ENCODE measurements at regions not wholly inside any gene's neighbourhood (a gene's known extent, or its start where the extent isn't known, plus 50 kb on each side); places are given as distances from the start of the nearest gene placed in this dataset.

DNA sequence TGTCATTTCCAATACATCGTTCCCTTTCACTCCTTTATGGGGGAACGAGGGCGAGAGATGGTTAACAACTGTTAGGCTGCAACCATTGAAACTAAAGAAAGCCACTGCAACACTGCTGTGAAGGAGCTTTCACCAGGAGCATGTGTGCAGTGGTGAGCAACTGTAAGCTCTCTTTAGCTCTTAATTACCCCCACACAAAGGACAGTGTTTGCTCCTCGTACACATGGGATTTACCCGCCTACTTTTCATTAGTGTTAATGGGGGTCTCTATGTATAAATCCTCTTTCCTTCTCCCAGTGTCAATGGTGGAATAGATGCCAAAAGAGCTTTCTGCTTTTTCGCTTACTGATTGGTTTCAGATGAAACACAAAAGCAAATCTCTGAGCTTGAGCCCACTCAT is 343.1 kb downstream of the FLRT2 start:
- H3K9me3 ChIP-seq (replicated peaks; ENCODE audit: control insufficient read depth, insufficient read depth, low read length) = no peaks in the 10 kb centered on the region
- no peak overlapping the region for H3K4me2 ChIP-seq (ENCODE audit: insufficient read depth, low read length)
- DNase-seq (ENCODE audit: low read depth, low spot score) (no peak), FAIRE-seq (no peak)
- no peaks in the 10 kb centered on the region for H3K9me1 ChIP-seq (replicated peaks; ENCODE audit: control insufficient read depth, extremely low read depth, insufficient read depth, low read length)
- no peak overlapping the region for H3K27ac ChIP-seq (ENCODE audit: insufficient read depth, low read depth, low read length)
- H3K4me3 ChIP-seq (replicated peaks in 1 of 3; ENCODE audit: insufficient read depth in 1 of 3, low read depth in 1 of 3, low read length in 3 of 3) = no peak overlapping the region
- POLR2A ChIA-PET = no interaction called here
- no peaks in the 10 kb centered on the region for H3K36me3 ChIP-seq (ENCODE audit: control insufficient read depth in 2 of 2, extremely low read depth in 1 of 2, insufficient read depth in 2 of 2, low read length in 2 of 2)
- no peak overlapping the region for H2AFZ ChIP-seq (ENCODE audit: low read depth, low read length)
- intact Hi-C loops (cut with micrococcal nuclease) (no loop called here), dilution Hi-C loops (cut with MboI; ENCODE audit: extremely low pct_ligation_motif_present, low sequenced_read_pairs) (no loop called here)
- TF ChIP-seq, protein P1, sequence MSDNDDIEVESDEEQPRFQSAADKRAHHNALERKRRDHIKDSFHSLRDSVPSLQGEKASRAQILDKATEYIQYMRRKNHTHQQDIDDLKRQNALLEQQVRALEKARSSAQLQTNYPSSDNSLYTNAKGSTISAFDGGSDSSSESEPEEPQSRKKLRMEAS (IDR thresholded peaks at IDR 0.05; ENCODE audit: insufficient read depth, insufficient read length) = no peak
- TF ChIP-seq GATA2 (IDR thresholded peaks at IDR 0.05; ENCODE audit: insufficient read depth, insufficient read length, low read depth, low read length) (no peak), JUN (IDR thresholded peaks at IDR 0.05; ENCODE audit: borderline replicate concordance, insufficient read depth, insufficient read length, low read depth) (no peak), MYC (IDR thresholded peaks at IDR 0.05; ENCODE audit: low read depth, low read length) (no peak), POLR2AphosphoS5 (IDR thresholded peaks at IDR 0.05; ENCODE audit: insufficient read depth, low read depth, low read length) (no peak), POLR2A (IDR thresholded peaks at IDR 0.05; ENCODE audit: low read depth, low read length) (no peak), EZH2 (IDR thresholded peaks at IDR 0.05; ENCODE audit: borderline replicate concordance, low read depth, low read length, severe bottlenecking) (no peak), FOS (IDR thresholded peaks at IDR 0.05; ENCODE audit: borderline replicate concordance, insufficient read depth, low read length) (no peak)
- TF ChIP-seq, protein P2, sequence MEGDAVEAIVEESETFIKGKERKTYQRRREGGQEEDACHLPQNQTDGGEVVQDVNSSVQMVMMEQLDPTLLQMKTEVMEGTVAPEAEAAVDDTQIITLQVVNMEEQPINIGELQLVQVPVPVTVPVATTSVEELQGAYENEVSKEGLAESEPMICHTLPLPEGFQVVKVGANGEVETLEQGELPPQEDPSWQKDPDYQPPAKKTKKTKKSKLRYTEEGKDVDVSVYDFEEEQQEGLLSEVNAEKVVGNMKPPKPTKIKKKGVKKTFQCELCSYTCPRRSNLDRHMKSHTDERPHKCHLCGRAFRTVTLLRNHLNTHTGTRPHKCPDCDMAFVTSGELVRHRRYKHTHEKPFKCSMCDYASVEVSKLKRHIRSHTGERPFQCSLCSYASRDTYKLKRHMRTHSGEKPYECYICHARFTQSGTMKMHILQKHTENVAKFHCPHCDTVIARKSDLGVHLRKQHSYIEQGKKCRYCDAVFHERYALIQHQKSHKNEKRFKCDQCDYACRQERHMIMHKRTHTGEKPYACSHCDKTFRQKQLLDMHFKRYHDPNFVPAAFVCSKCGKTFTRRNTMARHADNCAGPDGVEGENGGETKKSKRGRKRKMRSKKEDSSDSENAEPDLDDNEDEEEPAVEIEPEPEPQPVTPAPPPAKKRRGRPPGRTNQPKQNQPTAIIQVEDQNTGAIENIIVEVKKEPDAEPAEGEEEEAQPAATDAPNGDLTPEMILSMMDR (IDR thresholded peaks at IDR 0.05; ENCODE audit: extremely low read depth in 1 of 2, insufficient read depth in 1 of 2, low read depth in 1 of 2, low read length in 2 of 2) = no peak
- no peaks in the 10 kb centered on the region for H3K4me1 ChIP-seq (ENCODE audit: control insufficient read depth, extremely low read depth, insufficient read depth, low read length)
- H3K79me2 ChIP-seq (ENCODE audit: control insufficient read depth, insufficient read depth, low read length) = no peaks in the 10 kb centered on the region
- CTCF ChIA-PET = no interaction called here
- no peaks in the 10 kb centered on the region for H4K20me1 ChIP-seq (replicated peaks; ENCODE audit: control insufficient read depth, extremely low read depth, insufficient read depth, low read length)
- no peaks in the 10 kb centered on the region for H3K27me3 ChIP-seq (ENCODE audit: control insufficient read depth in 2 of 2, insufficient read depth in 2 of 2, low read length in 2 of 2)
- H3K9ac ChIP-seq (replicated peaks; ENCODE audit: extremely low read depth, insufficient read depth, low read length) = no peak overlapping the region
- BruUV-seq (replicated peaks) = no TSS peak
